ENCODE measurements at regions not wholly inside any gene's neighbourhood (a gene's known extent, or its start where the extent isn't known, plus 50 kb on each side); places are given as distances from the start of the nearest gene placed in this dataset.

- H3K27me3 ChIP-seq, result no peaks in the 10 kb centered on the region
- no peaks in the 10 kb centered on the region for H3K36me3 ChIP-seq
- H3K4me3 ChIP-seq, result no peak overlapping the region
- no peak overlapping the region for H3K27ac ChIP-seq
- TF ChIP-seq POLR2A (IDR thresholded peaks at IDR 0.05), result no peak
- no peak for TF ChIP-seq CTCF (IDR thresholded peaks at IDR 0.05)
- no peaks in the 10 kb centered on the region for H3K4me1 ChIP-seq
- no peaks in the 10 kb centered on the region for H3K9me3 ChIP-seq
- DNase-seq, result no peak
Observed at GRCh38 chr2:59998324-59998723, 555.1 kb downstream of the BCL11A start.

GRCh38 chr2:59997371-59997770, 556.1 kb downstream of the BCL11A start:
- Histone ChIP-seq H3K9me3 (no peaks in the 10 kb centered on the region), H3K4me1 (no peaks in the 10 kb centered on the region), H3K4me3 (no peak overlapping the region), H3K27me3 (no peaks in the 10 kb centered on the region), H3K27ac (no peak overlapping the region), H3K36me3 (no peaks in the 10 kb centered on the region)
- TF ChIP-seq CTCF (IDR thresholded peaks at IDR 0.05), result no peak
- no peak for TF ChIP-seq POLR2A (IDR thresholded peaks at IDR 0.05)
- no peak for DNase-seq

GRCh38 chr2:59996855-59997254, 556.6 kb downstream of the BCL11A start:
- no peaks in the 10 kb centered on the region for H3K27me3 ChIP-seq
- TF ChIP-seq POLR2A (IDR thresholded peaks at IDR 0.05), result no peak
- no peak for TF ChIP-seq CTCF (IDR thresholded peaks at IDR 0.05)
- DNase-seq, result peak in 1 of 3 donors; percentile 50
- no peaks in the 10 kb centered on the region for H3K4me1 ChIP-seq
- H3K4me3 ChIP-seq, result no peak overlapping the region
- H3K36me3 ChIP-seq, result no peaks in the 10 kb centered on the region
- no peaks in the 10 kb centered on the region for H3K9me3 ChIP-seq
- H3K27ac ChIP-seq, result no peak overlapping the region

GRCh38 chr2:59993726-59994125, 559.7 kb downstream of the BCL11A start:
- TF ChIP-seq CTCF (IDR thresholded peaks at IDR 0.05) (no peak), POLR2A (IDR thresholded peaks at IDR 0.05) (no peak)
- Histone ChIP-seq H3K4me1 (no peaks in the 10 kb centered on the region), H3K9me3 (no peaks in the 10 kb centered on the region), H3K36me3 (no peaks in the 10 kb centered on the region), H3K27me3 (no peaks in the 10 kb centered on the region), H3K4me3 (no peak overlapping the region), H3K27ac (no peak overlapping the region)
- DNase-seq, result no peak

GRCh38 chr2:59988341-59988740, 565.1 kb downstream of the BCL11A start:
- DNase-seq, result no peak
- TF ChIP-seq CTCF (IDR thresholded peaks at IDR 0.05) (no peak), POLR2A (IDR thresholded peaks at IDR 0.05) (no peak)

GRCh38 chr2:59986511-59986910, 566.9 kb downstream of the BCL11A start:
- Histone ChIP-seq H3K4me3 (no peak overlapping the region), H3K9me3 (no peaks in the 10 kb centered on the region), H3K27me3 (no peaks in the 10 kb centered on the region), H3K27ac (no peak overlapping the region), H3K36me3 (no peaks in the 10 kb centered on the region), H3K4me1 (no peaks in the 10 kb centered on the region)
- DNase-seq, result no peak
- TF ChIP-seq POLR2A (IDR thresholded peaks at IDR 0.05), result no peak
- TF ChIP-seq CTCF (IDR thresholded peaks at IDR 0.05), result no peak

More at GRCh38 chr2:59988341-59988740, 565.1 kb downstream of the BCL11A start:
- no peak overlapping the region for H3K27ac ChIP-seq
- no peaks in the 10 kb centered on the region for H3K27me3 ChIP-seq
- H3K36me3 ChIP-seq, result no peaks in the 10 kb centered on the region
- H3K4me3 ChIP-seq, result no peak overlapping the region
- no peaks in the 10 kb centered on the region for H3K4me1 ChIP-seq
- no peaks in the 10 kb centered on the region for H3K9me3 ChIP-seq

All from Peyer's patch (tissue), 4 donors.